NCI-H2107 (cell line): ENCODE measurements at regions not wholly inside any gene's neighbourhood (a gene's known extent, or its start where the extent isn't known, plus 50 kb on each side); places are given as distances from the start of the nearest gene placed in this dataset.
"Not testable (repeated sequence)": the region's sequence is repeated elsewhere in the genome, so short reads cannot be mapped to it uniquely, and the experiment has no call there.

ENCODE experiments used
- DNase-seq: peaks from one replicate; lab custom pipeline; 2025; lab: John Stamatoyannopoulos, UW

- no peak for DNase-seq
These were observed 500.1 kb upstream of the JAG1 start for GRCh38 chr20:11173916-11174315.

GRCh38 chr20:11174861-11175260 is 501.1 kb upstream of the JAG1 start:
- DNase-seq, result no peak

GRCh38 chr20:11176431-11176830 is 502.6 kb upstream of the JAG1 start:
- DNase-seq, result no peak

DNA sequence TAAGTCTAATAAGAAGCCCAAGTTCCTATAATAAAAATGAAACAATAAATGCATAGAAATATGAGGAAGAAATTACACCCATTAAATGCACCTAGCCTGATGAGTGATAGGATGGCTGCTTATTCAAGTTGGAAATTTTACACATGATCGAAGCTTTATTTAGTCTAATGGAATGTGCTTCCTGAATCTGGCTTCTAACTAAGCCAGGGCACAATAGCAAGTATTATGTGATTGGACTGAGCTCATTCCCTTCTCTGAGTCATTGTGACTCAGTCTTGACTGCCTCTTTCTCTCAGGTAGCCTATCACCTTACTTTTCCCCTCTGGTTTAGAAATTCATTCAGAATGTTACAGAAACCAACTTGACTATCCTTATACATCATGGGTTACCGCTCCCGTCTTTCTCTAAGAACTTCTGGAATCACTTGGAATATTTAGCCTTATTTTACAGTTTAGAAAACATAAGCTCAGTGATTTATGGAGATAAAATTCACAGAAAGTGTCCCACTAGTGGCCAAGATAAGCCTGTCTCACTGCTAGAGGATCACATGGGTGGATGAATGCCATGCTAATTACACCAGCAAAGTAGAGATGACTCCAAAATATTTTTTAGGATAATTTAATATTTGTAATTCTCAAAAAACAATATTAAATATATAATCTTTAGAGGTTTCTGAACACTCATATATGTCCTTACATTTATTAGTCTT is 505.3 kb upstream of the JAG1 start:
- DNase-seq, result no peak

DNA sequence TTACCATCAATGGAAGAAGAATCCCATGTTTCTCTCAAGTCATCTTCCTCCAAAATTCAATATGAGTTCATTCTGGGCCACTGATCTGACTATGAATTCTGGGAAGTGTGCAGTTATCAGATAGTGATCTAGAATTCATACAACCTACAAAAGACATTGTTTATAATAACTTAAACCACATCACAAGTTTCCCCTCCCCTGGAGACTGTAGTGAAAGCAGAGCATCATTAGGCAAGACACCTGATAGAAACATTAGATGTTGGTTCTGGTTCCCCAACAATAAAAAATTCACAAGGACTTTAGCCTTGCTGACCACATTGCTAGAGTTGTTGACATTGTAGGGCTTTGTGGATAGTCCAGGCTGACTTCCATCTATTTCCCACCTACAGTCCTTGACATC is 506.4 kb upstream of the JAG1 start:
- DNase-seq, result no peak

DNA sequence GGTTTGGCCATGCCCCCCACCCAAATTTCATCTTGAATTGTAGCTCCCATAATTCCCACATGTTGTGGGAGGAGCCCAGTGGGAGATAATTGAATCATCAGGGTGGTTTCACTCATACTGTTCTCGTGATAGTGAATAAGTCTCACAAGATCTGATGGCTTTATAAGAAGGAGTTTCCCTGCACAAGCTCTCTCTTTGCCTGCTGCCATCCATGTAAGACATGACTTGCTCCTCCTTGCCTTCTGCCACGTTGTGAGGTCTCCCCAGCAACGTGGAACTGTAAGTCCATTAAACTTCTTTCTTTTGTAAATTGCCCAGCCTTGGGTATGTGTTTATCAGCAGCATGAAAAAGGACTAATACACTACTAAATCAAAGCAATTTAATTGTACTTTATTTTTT is 507.3 kb upstream of the JAG1 start:
- DNase-seq, result not testable (repeated sequence)

- DNase-seq, result no peak
These were observed 508.2 kb upstream of the JAG1 start for GRCh38 chr20:11181966-11182365.

GRCh38 chr20:11182720-11183119 is 508.9 kb upstream of the JAG1 start:
- DNase-seq, result no peak

- DNase-seq, result no peak
These were observed 512.7 kb upstream of the JAG1 start for GRCh38 chr20:11186301-11187008.

- DNase-seq, result no peak
These were observed 515.2 kb upstream of the JAG1 start for GRCh38 chr20:11188843-11189603.

DNA sequence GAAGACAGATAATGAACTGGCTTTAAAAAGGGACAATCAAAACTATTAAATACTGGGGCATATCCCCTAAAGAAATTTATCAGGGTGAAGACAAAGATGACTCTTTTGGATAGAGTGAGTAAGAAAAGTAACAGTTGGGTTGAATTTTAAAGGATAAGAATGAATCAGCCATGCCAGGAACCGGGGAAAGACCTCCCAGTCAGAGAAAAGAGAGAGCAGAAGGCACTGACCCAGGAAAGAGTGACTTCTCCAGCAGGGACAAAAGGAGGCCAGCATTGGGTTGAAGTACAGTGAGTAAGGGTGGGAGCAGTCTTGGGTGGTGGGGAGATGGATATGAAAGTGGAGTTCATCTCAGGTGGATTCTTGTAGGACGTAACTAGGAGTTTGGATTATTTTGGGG is 516.9 kb upstream of the JAG1 start:
- DNase-seq, result no peak

DNA sequence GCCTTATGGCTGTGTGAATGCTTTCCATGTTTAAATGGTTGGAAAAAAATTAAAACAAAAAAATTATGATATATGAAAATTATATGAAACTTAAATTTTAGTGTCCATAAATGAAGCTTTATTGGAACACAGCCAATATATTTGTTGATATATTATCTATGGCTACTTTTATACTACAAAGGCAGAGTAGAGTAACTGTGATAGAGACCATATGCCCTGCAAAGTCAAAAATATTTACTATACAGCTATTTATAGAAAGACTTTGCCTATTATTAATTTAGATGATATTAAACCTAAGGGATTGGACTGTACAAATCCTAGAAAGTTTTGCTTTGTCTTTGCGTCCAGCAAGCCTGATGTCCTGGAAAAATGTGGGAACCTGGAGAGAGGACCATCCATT is 518.3 kb upstream of the JAG1 start:
- DNase-seq, result no peak

- no peak for DNase-seq
These were observed 519.4 kb upstream of the JAG1 start for GRCh38 chr20:11193241-11193640.

DNA sequence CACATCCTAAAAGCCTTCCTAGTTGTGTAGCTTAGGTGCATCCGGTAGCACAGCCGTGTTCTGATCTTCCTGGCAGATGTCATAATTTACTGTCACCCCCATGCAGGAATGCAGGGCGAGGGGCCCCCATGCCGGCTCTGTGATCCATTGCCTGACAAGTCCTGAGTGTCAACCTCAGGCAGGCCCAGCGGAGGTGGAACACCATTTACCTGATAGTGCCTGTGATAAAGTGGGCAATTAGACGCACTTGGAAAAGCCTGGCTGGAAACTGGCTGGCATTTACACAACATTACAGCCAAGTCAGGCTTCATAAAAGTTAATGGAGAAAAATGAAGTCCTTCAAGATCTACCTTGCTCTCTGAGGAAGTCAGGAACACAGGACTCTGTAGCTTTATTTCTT is 521.4 kb upstream of the JAG1 start:
- no peak for DNase-seq

GRCh38 chr20:11195899-11196558 is 522.2 kb upstream of the JAG1 start:
- DNase-seq, result no peak

DNA sequence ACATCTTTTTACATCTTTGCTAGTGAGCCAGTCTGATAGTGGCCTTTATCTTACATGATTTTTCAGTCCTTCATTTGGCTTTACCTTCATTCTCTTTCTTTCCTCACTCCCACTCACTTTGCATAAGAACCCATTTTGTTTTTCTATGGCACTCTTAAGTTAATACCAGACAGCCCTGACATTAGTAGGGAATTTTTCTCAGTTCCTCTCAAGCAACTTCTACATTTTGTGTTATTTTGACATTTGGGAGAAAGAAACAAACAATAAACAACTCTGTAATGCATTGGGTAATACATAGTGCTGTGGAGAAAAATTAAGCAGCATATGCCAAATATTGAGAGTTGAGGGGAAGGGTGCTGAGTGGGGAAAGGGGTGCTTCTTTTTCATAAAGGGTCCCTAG is 524.1 kb upstream of the JAG1 start:
- no peak for DNase-seq

GRCh38 chr20:11200423-11200822 is 526.6 kb upstream of the JAG1 start:
- DNase-seq, result no peak

- DNase-seq, result no peak
These were observed 531.3 kb upstream of the JAG1 start for GRCh38 chr20:11204926-11205768.

GRCh38 chr20:11205769-11206362 is 532.1 kb upstream of the JAG1 start:
- no peak for DNase-seq

GRCh38 chr20:11207749-11208502 is 534.1 kb upstream of the JAG1 start:
- DNase-seq, result no peak
